Karpas-422 (cell line): ENCODE measurements at regions not wholly inside any gene's neighbourhood (a gene's known extent, or its start where the extent isn't known, plus 50 kb on each side); places are given as distances from the start of the nearest gene placed in this dataset.

ENCODE experiments used
- DNase-seq: peaks from one replicate; pipeline ENCODE4 v3.0.0-alpha.2; 2015
- H2AFZ ChIP-seq: fragments of 200-600 bp; sonication (generic); 2 replicates; pipeline ENCODE4 v1.6.1; 2014; ENCODE audit warnings: antibody characterized with exemption, low read length, mixed read lengths
- H3K27ac ChIP-seq: fragments of 200-600 bp; sonication (generic); 2 replicates; pipeline ENCODE4 v1.5.1; 2014; ENCODE audit warnings: mild to moderate bottlenecking, low read length, moderate library complexity
- H3K27me3 ChIP-seq: fragments of 200-600 bp; sonication (generic); 2 replicates; pipeline ENCODE4 v1.6.1; 2014; ENCODE audit warnings: low read length, mixed read lengths
- H3K36me3 ChIP-seq: fragments of 200-600 bp; sonication (generic); 2 replicates; pipeline ENCODE4 v1.6.1; 2014; ENCODE audit warnings: low read length, mixed read lengths; ENCODE audit not compliant: insufficient read depth
- H3K4me1 ChIP-seq: fragments of 200-600 bp; sonication (generic); 2 replicates; pipeline ENCODE4 v1.6.1; 2014; ENCODE audit warnings: mild to moderate bottlenecking, low read length, mixed read lengths
- H3K4me2 ChIP-seq: fragments of 200-600 bp; sonication (generic); 2 replicates; pipeline ENCODE4 v1.6.1; 2014; ENCODE audit warnings: low read length, low read depth, mild to moderate bottlenecking; ENCODE audit not compliant: poor library complexity, severe bottlenecking
- H3K4me3 ChIP-seq: fragments of 200-600 bp; sonication (generic); 2 replicates; pipeline ENCODE4 v1.5.1; 2014; ENCODE audit warnings: mild to moderate bottlenecking, antibody characterized with exemption, low read length, mixed read lengths
- H3K79me2 ChIP-seq: fragments of 200-600 bp; sonication (generic); 2 replicates; pipeline ENCODE4 v1.6.1; 2014; ENCODE audit warnings: mild to moderate bottlenecking, low read length, mixed read lengths
- H3K9ac ChIP-seq: fragments of 200-600 bp; sonication (generic); 2 replicates; pipeline ENCODE4 v1.6.0; 2014; ENCODE audit warnings: low read length
- H3K9me2 ChIP-seq: fragments of 200-600 bp; sonication (generic), shearing (Covaris generic); replicated peaks from 2 replicates; pipeline ENCODE4 v1.6.0; 2014; ENCODE audit warnings: mild to moderate bottlenecking, low read length, moderate library complexity; ENCODE audit not compliant: insufficient read depth
- H3K9me3 ChIP-seq: fragments of 300-700, 200-600 bp; sonication (generic); 2 replicates; pipeline ENCODE4 v1.6.1; 2014; ENCODE audit warnings: low read length, mixed read lengths
- H4K20me1 ChIP-seq: fragments of 200-600 bp; sonication (generic); 2 replicates; pipeline ENCODE4 v1.6.1; 2014; ENCODE audit warnings: mild to moderate bottlenecking, antibody characterized with exemption, low read length, low read depth; ENCODE audit not compliant: insufficient read depth

DNA sequence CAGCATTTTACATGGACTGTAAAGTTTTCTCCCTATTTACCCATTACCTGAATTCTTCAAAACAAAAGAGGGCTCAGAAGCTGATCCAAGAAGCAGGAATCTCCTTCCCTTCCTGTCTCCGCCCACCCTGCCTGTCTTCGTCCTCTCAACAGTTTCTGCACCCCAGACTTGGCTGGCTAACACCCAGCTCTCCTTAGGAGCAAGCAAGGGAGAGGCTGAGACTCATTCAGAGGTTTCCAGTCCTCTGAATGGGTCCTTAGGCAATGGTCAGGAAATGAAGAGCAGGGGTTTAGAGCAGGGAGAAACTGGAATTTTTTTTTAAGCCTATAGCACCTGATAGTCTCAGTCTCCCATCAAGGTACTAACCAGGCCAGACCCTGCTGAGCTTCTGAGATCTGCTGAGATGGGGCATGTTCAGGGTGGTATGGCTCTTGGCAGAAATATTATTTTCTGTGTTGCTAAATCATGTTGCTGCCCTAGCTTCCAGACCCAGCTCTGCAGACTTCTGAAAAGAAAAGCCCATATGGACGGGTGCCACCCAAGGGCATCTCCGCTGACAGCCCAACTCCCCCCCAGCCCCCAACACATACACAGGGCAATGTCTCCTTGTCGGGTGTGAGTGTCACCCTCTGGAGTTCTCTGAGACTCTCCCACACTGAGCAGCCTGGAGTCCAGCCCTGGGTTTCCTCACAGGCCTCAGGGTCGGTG lies 74.6 kb upstream of the CD93 start:
- Histone ChIP-seq H2AFZ (peak overlapping the region; percentile 13; the same call in 1 of the 2 replicates), H4K20me1 (no peaks in the 10 kb centered on the region), H3K27ac (peak overlapping the region; percentile 76), H3K36me3 (no peaks in the 10 kb centered on the region), H3K79me2 (no peaks in the 10 kb centered on the region), H3K4me1 (peaks cover 62% of the 10 kb centered on the region), H3K9me2 (no peaks in the 10 kb centered on the region), H3K9me3 (no peaks in the 10 kb centered on the region), H3K9ac (peak overlapping the region; percentile 54), H3K27me3 (no peaks in the 10 kb centered on the region), H3K4me3 (no peak overlapping the region), H3K4me2 (peak overlapping the region; percentile 40)
- peak; percentile 29 for DNase-seq

DNA sequence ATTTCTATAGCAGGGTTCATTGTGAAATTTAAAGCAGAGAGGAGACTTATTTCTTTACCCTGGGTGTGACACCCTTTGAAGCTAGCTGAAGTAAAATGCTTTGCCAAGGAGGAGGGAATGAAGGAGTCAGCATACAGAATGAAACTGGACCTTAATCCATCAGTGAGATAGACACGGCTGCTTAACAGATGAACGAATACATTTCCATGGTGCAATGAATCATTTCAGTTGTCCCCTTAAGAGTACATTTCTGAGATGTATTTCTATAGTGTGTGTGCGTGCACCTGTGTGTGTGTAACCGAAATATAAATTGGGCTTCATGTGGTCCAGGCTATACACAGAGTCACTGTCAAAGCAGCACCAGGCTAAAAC lies 73.8 kb upstream of the CD93 start:
- Histone ChIP-seq H3K9ac (peak overlapping the region; percentile 23), H3K9me2 (no peaks in the 10 kb centered on the region), H3K36me3 (no peaks in the 10 kb centered on the region), H3K9me3 (no peaks in the 10 kb centered on the region), H3K4me1 (peaks cover 64% of the 10 kb centered on the region), H3K4me3 (no peak overlapping the region), H4K20me1 (no peaks in the 10 kb centered on the region), H3K27me3 (no peaks in the 10 kb centered on the region), H3K4me2 (peak overlapping the region; percentile 40), H3K27ac (peak overlapping the region; percentile 76), H2AFZ (peak overlapping the region; percentile 30; the same call in 1 of the 2 replicates), H3K79me2 (no peaks in the 10 kb centered on the region)
- DNase-seq = peak; percentile 49

DNA sequence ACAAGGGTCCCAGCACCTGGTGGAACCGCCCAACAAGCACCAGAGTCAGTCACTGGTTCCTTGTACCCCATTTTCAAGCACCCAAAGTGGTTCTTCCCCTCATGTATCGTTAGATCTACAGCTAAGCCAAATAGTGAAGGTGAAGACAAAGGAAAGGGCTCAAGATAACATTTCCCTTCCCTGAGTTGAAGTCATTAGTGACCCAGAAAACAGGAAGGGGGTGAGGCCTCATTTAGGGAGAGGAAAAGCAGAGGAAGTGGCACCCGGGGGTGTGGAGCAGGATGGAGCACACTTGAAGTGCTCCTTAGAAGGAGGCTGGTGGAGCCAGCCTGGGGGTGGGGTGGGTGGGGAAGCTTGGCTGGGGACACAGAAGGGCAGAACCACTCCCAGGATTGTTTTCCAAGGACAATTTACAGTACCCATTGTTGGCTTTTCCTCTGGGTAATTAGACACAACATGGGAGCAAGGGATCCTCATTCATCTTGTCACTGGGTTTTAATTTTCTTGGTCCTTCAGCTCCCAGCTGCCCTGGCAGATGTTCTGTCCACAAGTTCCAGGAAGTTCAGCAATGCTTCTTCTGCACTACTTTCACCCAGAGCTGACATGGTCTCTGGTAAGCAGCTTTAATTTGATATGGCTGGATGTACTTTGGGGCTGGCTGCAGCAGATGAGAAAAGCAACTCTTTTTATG lies 73.3 kb upstream of the CD93 start:
- peak; percentile 61 for DNase-seq
- Histone ChIP-seq H3K27me3 (no peaks in the 10 kb centered on the region), H3K79me2 (no peaks in the 10 kb centered on the region), H3K9me2 (no peaks in the 10 kb centered on the region), H3K9me3 (no peaks in the 10 kb centered on the region), H4K20me1 (no peaks in the 10 kb centered on the region), H3K27ac (peak overlapping the region; percentile 76), H3K36me3 (no peaks in the 10 kb centered on the region), H3K4me3 (no peak overlapping the region), H2AFZ (0 out of 2 replicates have a peak overlapping the region, but pooled peaks have one; percentile 46), H3K4me1 (peaks cover 65% of the 10 kb centered on the region), H3K9ac (peak overlapping the region; percentile 23), H3K4me2 (peak overlapping the region; percentile 40)

DNA sequence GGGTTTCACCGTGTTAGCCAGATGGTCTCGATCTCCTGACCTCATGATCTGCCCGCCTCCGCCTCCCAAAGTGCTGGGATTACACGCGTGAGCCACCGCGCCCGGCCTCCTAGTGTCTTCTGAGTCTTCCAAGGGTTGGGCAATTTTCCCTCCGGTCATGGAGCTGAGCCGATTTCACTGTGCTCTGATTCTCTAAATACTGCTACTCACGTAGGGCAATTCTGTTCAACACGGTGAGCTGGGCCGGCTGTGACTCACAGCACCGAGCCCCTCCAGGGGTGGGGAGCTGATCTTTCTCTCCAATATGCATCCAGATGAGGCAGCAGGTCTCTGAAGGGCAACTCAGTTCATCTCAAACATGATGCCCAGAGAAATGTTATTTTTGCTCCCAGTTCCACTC lies 71.6 kb upstream of the CD93 start:
- Histone ChIP-seq H3K36me3 (no peaks in the 10 kb centered on the region), H3K4me2 (peak overlapping the region; percentile 8), H3K4me1 (peaks cover 61% of the 10 kb centered on the region), H4K20me1 (no peaks in the 10 kb centered on the region), H3K27ac (peak overlapping the region; percentile 76; the same call in 1 of the 2 replicates), H3K9me3 (no peaks in the 10 kb centered on the region), H2AFZ (no peak overlapping the region), H3K79me2 (no peaks in the 10 kb centered on the region), H3K4me3 (no peak overlapping the region), H3K9ac (0 out of 2 replicates have a peak overlapping the region, but pooled peaks have one; percentile 28), H3K9me2 (no peaks in the 10 kb centered on the region), H3K27me3 (no peaks in the 10 kb centered on the region)
- DNase-seq = no peak

DNA sequence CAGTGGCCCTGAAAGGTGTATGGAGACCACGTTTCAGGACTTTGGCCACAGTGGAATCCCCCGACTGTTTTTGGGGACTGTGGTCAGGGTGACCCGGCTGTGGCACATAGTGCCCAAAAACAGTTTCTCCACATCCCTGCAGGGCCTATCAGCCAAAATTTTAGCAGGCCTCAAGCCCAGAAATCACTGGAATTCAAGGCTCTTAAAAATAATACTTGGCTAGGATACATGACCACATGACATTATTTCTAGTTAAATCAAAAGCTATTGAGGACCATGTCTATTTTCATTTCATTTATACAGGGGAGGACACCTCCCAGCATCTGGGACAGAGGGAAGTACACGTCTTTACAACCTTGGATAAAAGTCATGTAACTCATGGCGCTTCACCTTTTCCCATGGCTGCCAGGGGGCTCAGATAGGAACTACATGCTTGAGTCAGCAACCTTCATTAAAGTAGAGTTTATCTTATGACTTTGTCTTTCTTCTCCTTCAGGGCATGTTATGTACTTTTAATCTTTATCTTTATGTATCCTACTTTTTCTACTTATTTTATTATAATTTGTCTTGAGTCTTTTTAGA lies 70.8 kb upstream of the CD93 start:
- Histone ChIP-seq H3K9me3 (no peaks in the 10 kb centered on the region), H3K27me3 (no peaks in the 10 kb centered on the region), H3K36me3 (no peaks in the 10 kb centered on the region), H3K79me2 (no peaks in the 10 kb centered on the region), H2AFZ (no peak overlapping the region), H3K4me3 (no peak overlapping the region), H3K9ac (no peak overlapping the region), H3K4me1 (peaks cover 60% of the 10 kb centered on the region), H3K4me2 (no peak overlapping the region), H4K20me1 (no peaks in the 10 kb centered on the region), H3K9me2 (no peaks in the 10 kb centered on the region), H3K27ac (no peak overlapping the region)
- no peak for DNase-seq

DNA sequence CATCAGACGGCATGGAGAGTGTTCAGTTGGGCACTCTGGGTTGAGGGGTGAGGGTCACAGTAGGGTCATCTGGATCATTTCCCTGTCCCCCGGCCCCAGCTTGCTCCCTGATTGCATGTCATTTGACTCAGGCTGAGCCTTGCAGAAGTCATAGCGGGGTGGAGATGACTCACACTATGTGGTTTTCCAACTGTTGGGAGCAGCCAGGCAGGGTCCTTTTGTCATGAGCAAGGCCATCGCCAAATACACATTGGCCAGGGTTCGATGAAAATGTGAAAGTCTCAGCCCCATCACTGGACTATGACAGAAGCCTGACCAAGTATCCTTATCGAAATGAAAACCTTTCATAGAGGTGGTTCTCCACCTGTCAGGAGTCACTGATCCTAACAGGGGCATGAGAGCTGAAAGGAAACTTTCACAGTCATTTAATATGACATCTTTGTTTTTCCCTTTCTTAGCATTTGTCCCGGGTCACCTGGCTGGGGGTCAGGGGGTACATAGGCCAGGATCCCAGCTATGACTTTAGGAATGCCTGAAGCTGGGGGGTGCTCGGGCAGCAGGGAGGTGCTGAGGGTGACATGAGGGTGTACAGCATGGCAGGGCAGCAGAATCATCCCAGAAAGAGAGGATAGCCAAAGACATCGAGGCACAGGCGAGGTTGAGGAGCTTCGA lies 70.2 kb upstream of the CD93 start:
- no peaks in the 10 kb centered on the region for H3K36me3 ChIP-seq
- no peak overlapping the region for H3K9ac ChIP-seq
- no peak overlapping the region for H3K4me3 ChIP-seq
- no peaks in the 10 kb centered on the region for H4K20me1 ChIP-seq
- H3K79me2 ChIP-seq = no peaks in the 10 kb centered on the region
- no peaks in the 10 kb centered on the region for H3K9me3 ChIP-seq
- H3K9me2 ChIP-seq = no peaks in the 10 kb centered on the region
- H3K4me1 ChIP-seq = peaks cover 58% of the 10 kb centered on the region
- no peak overlapping the region for H2AFZ ChIP-seq
- H3K4me2 ChIP-seq = no peak overlapping the region
- no peaks in the 10 kb centered on the region for H3K27me3 ChIP-seq
- no peak overlapping the region for H3K27ac ChIP-seq
- no peak for DNase-seq

DNA sequence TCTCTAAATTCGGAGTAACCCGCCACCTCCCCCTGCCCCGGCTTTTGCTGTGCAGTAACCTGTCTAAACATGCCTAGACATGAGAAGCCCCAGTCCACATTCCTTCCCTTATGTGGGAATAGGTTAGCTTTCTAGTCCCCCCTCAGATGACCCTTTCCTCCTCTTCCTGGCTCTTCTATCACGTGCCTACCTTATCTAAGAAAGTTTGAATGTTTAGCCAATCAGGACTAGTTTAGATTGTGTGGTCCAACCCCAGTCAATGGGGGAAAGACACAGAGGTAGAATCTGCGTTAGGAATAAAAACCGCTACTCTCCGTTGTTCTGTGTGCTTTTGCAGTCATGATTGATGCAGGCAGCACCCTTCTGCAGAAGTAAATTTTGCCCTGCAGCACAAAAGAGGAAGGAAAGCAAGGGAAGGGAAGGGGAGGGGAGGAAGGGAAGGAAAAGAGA lies 69.0 kb upstream of the CD93 start:
- Histone ChIP-seq H3K4me3 (no peak overlapping the region; the same call in 1 of the 2 replicates), H4K20me1 (no peaks in the 10 kb centered on the region), H3K4me1 (peaks cover 58% of the 10 kb centered on the region), H2AFZ (peak overlapping the region; percentile 86), H3K9me2 (no peaks in the 10 kb centered on the region), H3K9me3 (no peaks in the 10 kb centered on the region), H3K4me2 (peak overlapping the region; percentile 31), H3K27me3 (no peaks in the 10 kb centered on the region), H3K79me2 (no peaks in the 10 kb centered on the region), H3K36me3 (no peaks in the 10 kb centered on the region), H3K9ac (peak overlapping the region; percentile 32; the same call in 1 of the 2 replicates), H3K27ac (no peak overlapping the region)
- peak; percentile 51 for DNase-seq
